K562 (cell line): ENCODE measurements at regions not wholly inside any gene's neighbourhood (a gene's known extent, or its start where the extent isn't known, plus 50 kb on each side); places are given as distances from the start of the nearest gene placed in this dataset.

ENCODE experiments used
- EGR1 ChIP-seq: fragments of 450-650 bp; conservative IDR thresholded peaks from 2 replicates; pipeline ENCODE4 v1.6.1; 2017; ENCODE audit warnings: mild to moderate bottlenecking
- EP300 ChIP-seq: IDR thresholded peaks from 2 replicates; pipeline ENCODE4 v1.6.1; 2012; ENCODE audit warnings: low read length, improper control_type of control experiment
- JUND ChIP-seq, 2 experiments: IDR thresholded peaks; 2 replicates in 1 of 2; 3 replicates in 1 of 2; pipeline ENCODE4 v1.6.1; 2011; ENCODE audit warnings: borderline replicate concordance in 2 of 2, low read depth in 2 of 2, low read length in 2 of 2, improper control_type of control experiment in 1 of 2, missing biosample characterization in 1 of 2, missing genetic modification characterization in 1 of 2, missing genetic modification reagents in 1 of 2
- MYNN ChIP-seq, 2 experiments: sonication (generic); formaldehyde crosslinking in 1 of 2; IDR thresholded peaks; 2 replicates each; pipeline versions ENCODE4 v1.5.0 to v1.6.1; 2016 to 2020; ENCODE audit warnings: antibody characterized with exemption in 1 of 2, missing genetic modification reagents in 1 of 2
- POLR2AphosphoS2 ChIP-seq: IDR thresholded peaks from 2 replicates; pipeline ENCODE4 v1.6.1; 2012; ENCODE audit warnings: low read length, improper control_type of control experiment
- RBM39 ChIP-seq: fragments of 200-400 bp; formaldehyde crosslinking; optimal IDR thresholded peaks from 2 replicates; pipeline ENCODE3; 2018; ENCODE audit warnings: low read depth, low read length
- RUNX1 ChIP-seq: sonication (generic); IDR thresholded peaks from 2 replicates; pipeline ENCODE4 v1.6.1; 2016; ENCODE audit warnings: antibody characterized with exemption, low read depth
- TAF1 ChIP-seq: IDR thresholded peaks from 2 replicates; pipeline ENCODE4 v1.6.1; 2011; ENCODE audit warnings: mild to moderate bottlenecking, low read length, moderate library complexity; ENCODE audit not compliant: insufficient read depth, control insufficient read depth, severe bottlenecking; ENCODE audit errors: extremely low read depth
- ZNF589 ChIP-seq: fragments of 200-800 bp; sonication (Bioruptor generic); IDR thresholded peaks from 2 replicates; pipeline ENCODE4 v1.6.1; 2016; ENCODE audit warnings: low read depth, missing genetic modification characterization, missing compliant biosample characterization
- TF ChIP-seq, protein P1 (sequence below), 3 experiments: IDR thresholded peaks in 2 of 3; conservative IDR thresholded peaks in 1 of 3; 2 replicates each; pipeline ENCODE4 v1.5.1; 2011 to 2012; ENCODE audit warnings: low read length in 3 of 3, mild to moderate bottlenecking in 3 of 3, control low read depth in 2 of 3, improper control_type of control experiment in 1 of 3, inconsistent platforms in 1 of 3, low read depth in 1 of 3, mixed read lengths in 1 of 3, moderate library complexity in 1 of 3; ENCODE audit not compliant: insufficient read depth in 2 of 3
- TF ChIP-seq, protein P2 (sequence below): fragments of 250-450 bp; sonication (Bioruptor Pico); IDR thresholded peaks from 2 replicates; pipeline ENCODE4 v1.5.0; 2022; ENCODE audit warnings: mild to moderate bottlenecking
- TF ChIP-seq, protein P3 (sequence below): fragments of 450-650 bp; IDR thresholded peaks from 2 replicates; pipeline ENCODE4 v1.6.1; 2017; ENCODE audit warnings: antibody characterized with exemption, mild to moderate bottlenecking
- TF ChIP-seq, protein P4 (sequence below), 2 experiments: fragments of 450-650 bp; formaldehyde crosslinking in 1 of 2; IDR thresholded peaks; 2 replicates each; pipeline versions ENCODE4 v1.4.0 to v1.6.1; 2014 to 2020; ENCODE audit warnings: mild to moderate bottlenecking in 2 of 2, borderline replicate concordance in 1 of 2, low read depth in 1 of 2

DNA sequence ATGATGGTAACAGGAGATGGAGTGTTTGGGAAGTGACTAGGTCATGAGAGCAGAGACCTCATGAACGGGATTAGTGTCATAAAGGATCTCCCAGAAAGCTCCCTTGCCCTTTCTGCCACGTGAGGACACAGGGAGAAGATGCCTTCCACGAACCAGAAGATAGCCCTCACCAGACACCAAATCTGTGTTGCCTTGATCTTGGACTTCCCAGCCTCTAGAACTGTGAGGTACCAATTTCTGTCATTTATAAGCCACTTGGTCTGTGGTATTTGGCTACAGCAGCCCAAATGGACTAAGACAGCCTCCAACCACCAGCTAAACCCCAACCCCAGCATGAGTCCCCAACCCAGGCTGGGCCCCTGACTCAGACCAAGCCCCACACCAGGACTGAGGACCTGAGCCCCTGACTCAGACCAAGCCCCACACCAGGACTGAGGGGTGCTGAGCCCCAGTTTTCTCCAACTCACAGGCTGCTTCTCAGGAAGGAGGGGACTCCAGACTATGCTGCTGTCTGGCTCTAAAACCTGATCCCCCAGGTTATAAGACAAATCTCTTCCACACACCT is 54.1 kb downstream of the PTPRS start:
- TF ChIP-seq POLR2AphosphoS2 (no peak), TAF1 (no peak), EP300 (no peak), ZNF589 (CRISPR knock-in tag) (no peak), EGR1 (no peak), RUNX1 (no peak), JUND (IDR thresholded peaks at IDR 0.05; ENCODE audit: borderline replicate concordance, low read depth, low read length) (no peak), JUND (tag; IDR thresholded peaks at IDR 0.05; ENCODE audit: borderline replicate concordance, low read depth, low read length) (no peak), MYNN (IDR thresholded peaks at IDR 0.05) (no peak), MYNN (CRISPR knock-in tag; IDR thresholded peaks at IDR 0.05) (no peak), RBM39 (no peak)
- TF ChIP-seq, protein P1, sequence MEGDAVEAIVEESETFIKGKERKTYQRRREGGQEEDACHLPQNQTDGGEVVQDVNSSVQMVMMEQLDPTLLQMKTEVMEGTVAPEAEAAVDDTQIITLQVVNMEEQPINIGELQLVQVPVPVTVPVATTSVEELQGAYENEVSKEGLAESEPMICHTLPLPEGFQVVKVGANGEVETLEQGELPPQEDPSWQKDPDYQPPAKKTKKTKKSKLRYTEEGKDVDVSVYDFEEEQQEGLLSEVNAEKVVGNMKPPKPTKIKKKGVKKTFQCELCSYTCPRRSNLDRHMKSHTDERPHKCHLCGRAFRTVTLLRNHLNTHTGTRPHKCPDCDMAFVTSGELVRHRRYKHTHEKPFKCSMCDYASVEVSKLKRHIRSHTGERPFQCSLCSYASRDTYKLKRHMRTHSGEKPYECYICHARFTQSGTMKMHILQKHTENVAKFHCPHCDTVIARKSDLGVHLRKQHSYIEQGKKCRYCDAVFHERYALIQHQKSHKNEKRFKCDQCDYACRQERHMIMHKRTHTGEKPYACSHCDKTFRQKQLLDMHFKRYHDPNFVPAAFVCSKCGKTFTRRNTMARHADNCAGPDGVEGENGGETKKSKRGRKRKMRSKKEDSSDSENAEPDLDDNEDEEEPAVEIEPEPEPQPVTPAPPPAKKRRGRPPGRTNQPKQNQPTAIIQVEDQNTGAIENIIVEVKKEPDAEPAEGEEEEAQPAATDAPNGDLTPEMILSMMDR (IDR thresholded peaks at IDR 0.05 in 2 of 3, conservative IDR thresholded peaks at IDR 0.05 in 1 of 3; ENCODE audit: insufficient read depth in 2 of 3, low read depth in 1 of 3, low read length in 3 of 3), result no peak
- TF ChIP-seq, protein P2, sequence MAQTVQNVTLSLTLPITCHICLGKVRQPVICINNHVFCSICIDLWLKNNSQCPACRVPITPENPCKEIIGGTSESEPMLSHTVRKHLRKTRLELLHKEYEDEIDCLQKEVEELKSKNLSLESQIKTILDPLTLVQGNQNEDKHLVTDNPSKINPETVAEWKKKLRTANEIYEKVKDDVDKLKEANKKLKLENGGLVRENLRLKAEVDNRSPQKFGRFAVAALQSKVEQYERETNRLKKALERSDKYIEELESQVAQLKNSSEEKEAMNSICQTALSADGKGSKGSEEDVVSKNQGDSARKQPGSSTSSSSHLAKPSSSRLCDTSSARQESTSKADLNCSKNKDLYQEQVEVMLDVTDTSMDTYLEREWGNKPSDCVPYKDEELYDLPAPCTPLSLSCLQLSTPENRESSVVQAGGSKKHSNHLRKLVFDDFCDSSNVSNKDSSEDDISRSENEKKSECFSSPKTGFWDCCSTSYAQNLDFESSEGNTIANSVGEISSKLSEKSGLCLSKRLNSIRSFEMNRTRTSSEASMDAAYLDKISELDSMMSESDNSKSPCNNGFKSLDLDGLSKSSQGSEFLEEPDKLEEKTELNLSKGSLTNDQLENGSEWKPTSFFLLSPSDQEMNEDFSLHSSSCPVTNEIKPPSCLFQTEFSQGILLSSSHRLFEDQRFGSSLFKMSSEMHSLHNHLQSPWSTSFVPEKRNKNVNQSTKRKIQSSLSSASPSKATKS (CRISPR knock-in tag), result no peak
- TF ChIP-seq, protein P3, sequence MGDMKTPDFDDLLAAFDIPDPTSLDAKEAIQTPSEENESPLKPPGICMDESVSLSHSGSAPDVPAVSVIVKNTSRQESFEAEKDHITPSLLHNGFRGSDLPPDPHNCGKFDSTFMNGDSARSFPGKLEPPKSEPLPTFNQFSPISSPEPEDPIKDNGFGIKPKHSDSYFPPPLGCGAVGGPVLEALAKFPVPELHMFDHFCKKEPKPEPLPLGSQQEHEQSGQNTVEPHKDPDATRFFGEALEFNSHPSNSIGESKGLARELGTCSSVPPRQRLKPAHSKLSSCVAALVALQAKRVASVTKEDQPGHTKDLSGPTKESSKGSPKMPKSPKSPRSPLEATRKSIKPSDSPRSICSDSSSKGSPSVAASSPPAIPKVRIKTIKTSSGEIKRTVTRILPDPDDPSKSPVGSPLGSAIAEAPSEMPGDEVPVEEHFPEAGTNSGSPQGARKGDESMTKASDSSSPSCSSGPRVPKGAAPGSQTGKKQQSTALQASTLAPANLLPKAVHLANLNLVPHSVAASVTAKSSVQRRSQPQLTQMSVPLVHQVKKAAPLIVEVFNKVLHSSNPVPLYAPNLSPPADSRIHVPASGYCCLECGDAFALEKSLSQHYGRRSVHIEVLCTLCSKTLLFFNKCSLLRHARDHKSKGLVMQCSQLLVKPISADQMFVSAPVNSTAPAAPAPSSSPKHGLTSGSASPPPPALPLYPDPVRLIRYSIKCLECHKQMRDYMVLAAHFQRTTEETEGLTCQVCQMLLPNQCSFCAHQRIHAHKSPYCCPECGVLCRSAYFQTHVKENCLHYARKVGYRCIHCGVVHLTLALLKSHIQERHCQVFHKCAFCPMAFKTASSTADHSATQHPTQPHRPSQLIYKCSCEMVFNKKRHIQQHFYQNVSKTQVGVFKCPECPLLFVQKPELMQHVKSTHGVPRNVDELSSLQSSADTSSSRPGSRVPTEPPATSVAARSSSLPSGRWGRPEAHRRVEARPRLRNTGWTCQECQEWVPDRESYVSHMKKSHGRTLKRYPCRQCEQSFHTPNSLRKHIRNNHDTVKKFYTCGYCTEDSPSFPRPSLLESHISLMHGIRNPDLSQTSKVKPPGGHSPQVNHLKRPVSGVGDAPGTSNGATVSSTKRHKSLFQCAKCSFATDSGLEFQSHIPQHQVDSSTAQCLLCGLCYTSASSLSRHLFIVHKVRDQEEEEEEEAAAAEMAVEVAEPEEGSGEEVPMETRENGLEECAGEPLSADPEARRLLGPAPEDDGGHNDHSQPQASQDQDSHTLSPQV, result no peak
- TF ChIP-seq, protein P4, sequence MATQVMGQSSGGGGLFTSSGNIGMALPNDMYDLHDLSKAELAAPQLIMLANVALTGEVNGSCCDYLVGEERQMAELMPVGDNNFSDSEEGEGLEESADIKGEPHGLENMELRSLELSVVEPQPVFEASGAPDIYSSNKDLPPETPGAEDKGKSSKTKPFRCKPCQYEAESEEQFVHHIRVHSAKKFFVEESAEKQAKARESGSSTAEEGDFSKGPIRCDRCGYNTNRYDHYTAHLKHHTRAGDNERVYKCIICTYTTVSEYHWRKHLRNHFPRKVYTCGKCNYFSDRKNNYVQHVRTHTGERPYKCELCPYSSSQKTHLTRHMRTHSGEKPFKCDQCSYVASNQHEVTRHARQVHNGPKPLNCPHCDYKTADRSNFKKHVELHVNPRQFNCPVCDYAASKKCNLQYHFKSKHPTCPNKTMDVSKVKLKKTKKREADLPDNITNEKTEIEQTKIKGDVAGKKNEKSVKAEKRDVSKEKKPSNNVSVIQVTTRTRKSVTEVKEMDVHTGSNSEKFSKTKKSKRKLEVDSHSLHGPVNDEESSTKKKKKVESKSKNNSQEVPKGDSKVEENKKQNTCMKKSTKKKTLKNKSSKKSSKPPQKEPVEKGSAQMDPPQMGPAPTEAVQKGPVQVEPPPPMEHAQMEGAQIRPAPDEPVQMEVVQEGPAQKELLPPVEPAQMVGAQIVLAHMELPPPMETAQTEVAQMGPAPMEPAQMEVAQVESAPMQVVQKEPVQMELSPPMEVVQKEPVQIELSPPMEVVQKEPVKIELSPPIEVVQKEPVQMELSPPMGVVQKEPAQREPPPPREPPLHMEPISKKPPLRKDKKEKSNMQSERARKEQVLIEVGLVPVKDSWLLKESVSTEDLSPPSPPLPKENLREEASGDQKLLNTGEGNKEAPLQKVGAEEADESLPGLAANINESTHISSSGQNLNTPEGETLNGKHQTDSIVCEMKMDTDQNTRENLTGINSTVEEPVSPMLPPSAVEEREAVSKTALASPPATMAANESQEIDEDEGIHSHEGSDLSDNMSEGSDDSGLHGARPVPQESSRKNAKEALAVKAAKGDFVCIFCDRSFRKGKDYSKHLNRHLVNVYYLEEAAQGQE (IDR thresholded peaks at IDR 0.05; ENCODE audit: borderline replicate concordance), result no peak
- TF ChIP-seq, protein P4 (CRISPR knock-in tag; IDR thresholded peaks at IDR 0.05; ENCODE audit: low read depth), result no peak
